Ureter (tissue), 1 donor: ENCODE measurements at regions not wholly inside any gene's neighbourhood (a gene's known extent, or its start where the extent isn't known, plus 50 kb on each side); places are given as distances from the start of the nearest gene placed in this dataset.
"Not testable (repeated sequence)": the region's sequence is repeated elsewhere in the genome, so short reads cannot be mapped to it uniquely, and the experiment has no call there.

Source experiments
- DNase-seq: peaks from one replicate; pipeline ENCODE4 v3.0.0-alpha.2; 2020; ENCODE audit warnings: low spot score
- donor health status: DM: yes; HTN: yes; CAD: no.

DNA sequence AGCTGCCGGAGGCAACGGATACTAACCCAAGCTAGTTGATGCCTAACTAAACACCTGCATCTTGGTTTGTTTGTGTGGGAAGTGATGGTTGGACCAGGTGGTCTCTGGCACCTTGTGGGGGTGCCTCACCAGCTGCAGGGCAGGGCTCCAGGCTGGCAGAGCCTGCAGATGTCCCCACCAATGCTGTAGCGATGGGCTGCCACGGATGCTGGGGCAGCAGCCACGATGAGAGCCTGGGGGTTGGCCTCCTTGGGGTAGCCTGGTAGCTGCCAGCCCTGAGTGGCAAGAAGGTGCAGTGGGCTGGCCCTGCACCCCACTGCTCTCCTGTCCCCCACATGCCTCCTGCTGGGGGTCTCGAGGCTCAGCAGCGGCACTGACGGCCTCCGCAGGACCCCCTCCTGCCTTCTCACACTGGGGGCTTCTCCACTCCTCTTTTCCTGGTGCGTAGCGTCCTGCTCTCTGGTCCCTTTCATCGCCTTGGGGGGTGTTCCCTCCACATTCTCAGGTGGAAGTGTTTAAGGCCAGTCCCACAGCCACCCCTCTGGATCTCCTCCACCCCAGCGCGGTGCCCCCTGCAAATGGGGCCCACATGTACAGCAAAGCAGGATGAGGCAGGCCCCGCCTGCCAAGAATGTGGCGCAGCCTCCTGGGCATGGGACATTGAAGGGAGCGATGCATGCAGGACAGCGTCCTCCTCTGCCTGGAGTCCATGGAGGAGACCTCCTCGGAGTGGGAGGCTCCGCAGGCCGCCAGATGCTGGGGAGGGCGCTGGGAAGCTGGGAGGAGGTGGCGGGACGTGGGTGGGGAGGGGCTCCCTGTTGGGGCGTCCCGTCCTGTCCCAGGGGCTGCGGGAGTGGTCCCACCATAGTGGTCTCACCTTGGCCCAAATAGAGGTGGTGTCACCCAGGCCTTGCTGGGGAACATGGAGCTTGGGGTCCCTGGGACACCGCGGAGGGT, 173.1 kb downstream of the ASB1 start:
- no peak for DNase-seq

- no peak for DNase-seq
These were observed 174.0 kb downstream of the ASB1 start for GRCh38 chr2:238600506-238601432.

DNA sequence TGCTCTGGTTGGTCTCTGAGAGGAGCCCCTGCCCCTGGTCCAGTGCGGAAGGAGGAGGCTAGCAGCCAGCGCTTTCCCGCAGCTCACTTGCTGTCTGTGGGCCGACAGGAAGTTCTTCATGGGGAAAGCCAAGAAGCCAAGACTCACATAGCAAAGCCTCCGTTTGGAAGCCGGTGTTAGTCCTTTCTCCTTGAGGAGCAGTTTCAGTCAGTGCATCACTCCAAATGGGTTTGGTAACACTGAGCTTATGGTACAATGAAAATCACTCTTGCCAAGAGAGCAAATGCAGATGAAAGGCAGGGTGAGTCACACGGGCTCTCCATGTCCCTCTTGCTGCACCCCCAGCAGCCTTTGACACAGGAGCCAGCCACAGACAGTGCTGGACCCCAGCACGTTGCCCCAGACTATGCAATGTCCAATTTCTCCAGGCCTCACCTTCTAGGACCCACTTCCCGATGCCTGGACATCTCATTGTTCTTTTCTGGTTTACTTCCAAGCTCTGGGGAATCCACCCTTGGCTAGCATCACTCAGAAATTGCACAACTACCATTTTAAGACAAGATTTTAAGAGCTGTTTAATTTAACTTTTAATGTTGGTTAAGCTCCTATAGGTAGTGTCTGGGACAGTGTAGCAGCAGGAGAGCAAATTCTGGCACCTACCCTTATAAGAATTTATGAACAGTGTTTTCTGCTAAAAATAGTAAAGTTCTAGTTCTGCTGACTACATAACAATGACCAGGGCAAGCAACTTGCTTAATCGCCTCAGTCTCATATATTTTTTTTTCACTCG, 174.9 kb downstream of the ASB1 start:
- no peak for DNase-seq

DNA sequence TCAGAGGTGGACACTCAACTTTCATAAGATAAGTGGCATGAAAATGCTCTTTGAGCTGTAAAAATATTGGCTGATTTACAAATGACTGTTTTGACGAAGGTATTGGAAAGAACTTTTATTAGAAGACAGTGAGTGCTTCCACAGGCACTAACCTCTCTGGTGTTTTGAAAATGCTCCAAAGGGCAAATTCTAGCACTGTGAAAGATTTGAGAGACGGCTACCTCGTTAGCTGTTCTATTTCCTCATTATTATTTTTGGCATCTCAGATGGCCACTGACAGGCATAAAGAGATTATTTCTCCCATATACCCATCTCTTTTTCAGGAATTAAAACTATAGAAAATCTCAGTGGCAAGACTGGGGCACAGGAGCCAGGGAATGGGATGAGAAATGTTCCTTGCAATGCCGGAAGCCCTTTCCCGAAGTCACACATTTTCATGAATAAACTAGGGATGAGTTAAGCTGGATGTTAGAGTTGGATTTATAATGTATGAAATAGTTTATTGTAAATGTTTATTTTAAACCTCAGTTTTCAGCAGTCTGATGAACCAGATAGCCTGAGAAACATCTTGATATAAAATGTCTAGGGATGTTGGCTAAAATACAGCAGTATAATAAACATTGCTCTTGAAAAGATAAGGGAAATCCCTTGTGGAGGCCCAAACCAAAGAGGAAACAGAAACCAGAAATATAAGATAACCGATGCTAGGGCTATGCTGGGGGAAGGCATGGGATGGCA, 175.7 kb downstream of the ASB1 start:
- no peak for DNase-seq

DNA sequence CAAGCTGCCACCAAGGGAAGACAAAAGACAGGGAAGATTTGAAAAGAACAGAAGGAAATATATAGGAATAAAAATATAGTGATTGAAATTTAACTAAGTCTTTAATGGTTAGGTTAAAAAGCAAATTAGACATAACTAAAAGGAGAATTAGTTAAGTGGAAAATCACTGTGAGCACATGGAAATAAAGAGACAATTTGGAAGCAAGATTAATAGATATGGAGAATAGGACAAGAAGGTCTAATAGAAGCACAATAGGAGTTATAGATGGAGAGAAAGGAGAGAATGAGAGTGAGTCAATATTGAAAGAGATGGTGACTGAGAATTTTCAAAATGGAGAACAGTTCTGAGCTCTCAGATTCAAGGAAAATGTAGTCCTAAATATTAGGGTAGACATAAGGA, 176.9 kb downstream of the ASB1 start:
- no peak for DNase-seq

GRCh38 chr2:238606311-238606710, 179.6 kb downstream of the ASB1 start:
- no peak for DNase-seq

GRCh38 chr2:238613610-238614009, 186.9 kb downstream of the ASB1 start:
- DNase-seq = no peak

- DNase-seq = no peak
These were observed 187.6 kb downstream of the ASB1 start for GRCh38 chr2:238614376-238614775.

GRCh38 chr2:238615187-238615586, 188.5 kb downstream of the ASB1 start:
- DNase-seq = no peak

DNA sequence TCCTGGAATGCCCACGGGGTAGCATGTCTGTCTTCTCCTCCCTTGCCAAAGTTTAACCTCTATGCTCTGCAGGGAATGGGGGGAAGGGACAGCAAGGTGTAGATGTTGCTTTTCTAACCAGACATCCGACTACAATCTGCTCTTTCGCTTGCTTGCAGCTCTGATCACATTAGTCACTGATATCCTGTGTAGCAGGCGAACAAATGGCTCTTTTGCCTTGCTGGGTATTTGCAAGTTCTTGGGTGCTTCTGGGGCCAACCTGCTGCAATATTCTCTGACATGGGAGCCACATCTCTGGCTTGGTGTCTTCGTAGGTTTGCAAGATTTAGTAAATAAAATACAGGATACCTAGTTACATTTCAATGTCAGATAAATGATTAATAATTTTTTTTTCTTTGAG, 190.0 kb downstream of the ASB1 start:
- no peak for DNase-seq

DNA sequence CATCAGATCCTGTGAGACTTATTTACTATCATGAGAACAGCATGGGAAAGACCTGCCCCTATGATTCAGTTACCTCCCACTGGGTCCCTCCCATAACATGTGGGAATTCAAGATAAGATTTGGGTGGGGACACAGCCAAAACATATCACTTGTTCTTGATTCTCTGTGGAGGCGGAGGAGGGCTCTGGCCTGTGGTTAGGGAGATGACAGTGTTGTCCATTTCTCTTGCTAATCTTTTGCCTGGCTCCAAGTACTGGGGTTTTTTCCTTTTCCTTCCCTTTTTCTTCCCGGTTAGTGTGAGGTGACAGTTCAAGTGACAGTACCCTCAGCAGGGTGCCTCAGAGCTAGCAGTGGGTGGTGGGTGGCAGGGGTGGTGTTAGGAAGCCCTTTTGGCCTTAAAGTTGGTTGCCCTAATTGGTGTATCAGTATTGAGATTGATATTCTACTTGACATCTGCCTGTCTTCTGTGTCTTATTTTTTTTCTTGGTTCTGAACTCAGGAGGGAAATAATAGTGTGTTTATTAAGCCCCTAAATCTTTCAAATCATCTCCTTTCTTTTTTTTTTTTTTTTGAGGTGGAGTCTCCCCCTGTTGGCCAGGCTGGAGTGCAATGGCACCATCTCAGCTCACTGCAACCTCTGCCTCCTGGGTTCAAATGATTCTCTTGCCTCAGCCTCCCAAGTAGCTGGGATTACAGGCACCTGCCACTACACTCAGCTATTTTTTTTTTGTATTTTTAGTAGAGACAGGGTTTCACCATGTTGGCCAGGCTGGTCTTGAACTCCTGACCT, 192.0 kb downstream of the ASB1 start:
- not testable (repeated sequence) for DNase-seq

GRCh38 chr2:238627899-238628298, 201.2 kb downstream of the ASB1 start:
- no peak for DNase-seq

GRCh38 chr2:238629064-238629463, 202.3 kb downstream of the ASB1 start:
- DNase-seq = no peak

GRCh38 chr2:238631491-238632180, 204.9 kb downstream of the ASB1 start:
- no peak for DNase-seq

DNA sequence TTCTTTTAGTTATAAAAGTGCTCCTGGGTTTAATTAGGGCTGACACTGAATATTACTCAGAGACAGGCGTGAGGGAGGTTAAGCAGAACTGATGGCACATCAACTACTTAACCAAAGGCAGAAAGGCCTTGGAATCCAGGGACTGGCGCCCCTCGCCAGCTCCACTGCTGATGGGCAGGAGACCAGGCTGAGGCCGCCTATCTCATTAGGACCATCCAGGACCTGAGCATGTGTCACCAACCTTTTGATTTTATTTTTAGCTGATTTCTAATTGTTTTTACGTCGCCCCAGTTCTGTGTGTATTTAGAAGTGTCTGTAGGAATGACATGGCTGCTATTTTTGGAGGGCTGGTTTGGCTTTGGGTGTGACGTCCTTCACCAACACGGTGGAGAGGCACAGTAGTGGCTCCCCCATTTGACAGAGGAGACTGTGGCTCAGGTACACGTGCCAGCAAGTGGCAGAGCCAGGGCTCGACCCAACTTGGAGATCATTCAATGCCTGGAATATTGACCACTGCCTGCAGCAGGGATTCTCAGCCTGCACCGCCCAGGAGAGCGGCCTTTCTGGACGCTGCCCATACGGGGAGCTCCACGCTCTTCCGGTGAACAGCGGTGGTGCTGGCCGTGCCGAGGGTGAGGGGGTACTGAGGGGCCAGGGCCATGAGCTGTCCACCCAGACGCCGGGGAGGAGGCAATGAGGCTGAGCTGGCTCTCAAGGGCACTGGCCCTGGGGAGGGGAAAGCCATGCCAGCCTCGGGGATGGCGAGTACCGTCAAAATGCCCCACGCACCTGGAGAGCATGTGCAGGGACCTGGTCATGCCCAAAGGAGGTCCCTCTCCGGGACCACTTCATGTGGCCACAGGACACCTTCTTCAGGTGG, 205.7 kb downstream of the ASB1 start:
- no peak for DNase-seq

- no peak for DNase-seq
These were observed 206.9 kb downstream of the ASB1 start for GRCh38 chr2:238633426-238634328.

GRCh38 chr2:238634701-238635357, 208.1 kb downstream of the ASB1 start:
- no peak for DNase-seq
